Panc1 (cell line): ENCODE measurements at regions not wholly inside any gene's neighbourhood (a gene's known extent, or its start where the extent isn't known, plus 50 kb on each side); places are given as distances from the start of the nearest gene placed in this dataset.
"Not testable (repeated sequence)": the region's sequence is repeated elsewhere in the genome, so short reads cannot be mapped to it uniquely, and the experiment has no call there.

ENCODE experiments used
- ATAC-seq: fragments of 200-7000 bp; cut with Tn5 transposase; 2 replicates; pipeline ENCODE4 v1.9.1; 2020; ENCODE audit warnings: mild to moderate bottlenecking, moderate library complexity
- BruUV-seq: library from RNA; stranded (reverse); fragments of 400-500 nt; replicated peaks from 2 replicates; lab custom pipeline; 2021; lab: Mats Ljungman, UMichigan
- CTCF ChIA-PET: fragments of 300-600 bp; sonication (Branson Sonifier 250); formaldehyde crosslinking; loops from one replicate; lab custom pipeline; 2022; ENCODE audit warnings: antibody characterized with exemption; lab: Charles Lee
- POLR2A ChIA-PET: fragments of 300-600 bp; sonication (Branson Sonifier 250); formaldehyde crosslinking; loops from one replicate; lab custom pipeline; 2022; ENCODE audit warnings: antibody characterized with exemption; lab: Charles Lee
- DNase-seq: peaks from one replicate; pipeline ENCODE4 v3.0.0-alpha.2; 2010; ENCODE audit warnings: low read depth, low spot score
- H3K27ac ChIP-seq: 2 replicates; pipeline ENCODE4 v1.5.1; 2011; ENCODE audit warnings: mild to moderate bottlenecking, low read length, inconsistent platforms
- H3K27me3 ChIP-seq: fragments of 200-500 bp; sonication (Bioruptor generic); 2 replicates; pipeline ENCODE4 v1.6.0; 2014; ENCODE audit warnings: low read length, inconsistent platforms; ENCODE audit not compliant: control insufficient read depth, insufficient read depth
- H3K36me3 ChIP-seq: fragments of 200-500 bp; sonication (Bioruptor generic); 2 replicates; pipeline ENCODE4 v1.5.1; 2014; ENCODE audit warnings: inconsistent platforms, mild to moderate bottlenecking, low read length, moderate library complexity; ENCODE audit not compliant: control insufficient read depth, insufficient read depth
- H3K4me1 ChIP-seq: 2 replicates; pipeline ENCODE4 v1.5.1; 2011; ENCODE audit warnings: inconsistent platforms, mild to moderate bottlenecking, low read length, moderate library complexity; ENCODE audit not compliant: control insufficient read depth, insufficient read depth
- H3K4me3 ChIP-seq, 2 experiments: 2 replicates each; pipeline ENCODE4 v1.5.1; 2011 to 2012; ENCODE audit warnings: low read depth in 2 of 2, low read length in 2 of 2, mild to moderate bottlenecking in 2 of 2, inconsistent platforms in 1 of 2, moderate library complexity in 1 of 2
- H3K9me3 ChIP-seq: fragments of 200-500 bp; sonication (Bioruptor generic); 2 replicates; pipeline ENCODE4 v1.5.1; 2014; ENCODE audit warnings: low read depth, mild to moderate bottlenecking, inconsistent platforms, low read length, moderate library complexity; ENCODE audit not compliant: control insufficient read depth, insufficient read depth
- CTCF ChIP-seq: fragments of 450-650 bp; IDR thresholded peaks from 2 replicates; pipeline ENCODE4 v1.5.1; 2017; ENCODE audit warnings: mild to moderate bottlenecking
- POLR2AphosphoS5 ChIP-seq: IDR thresholded peaks from 2 replicates; pipeline ENCODE4 v1.6.1; 2012; ENCODE audit warnings: mild to moderate bottlenecking, low read depth, low read length, moderate library complexity
- SIN3A ChIP-seq: IDR thresholded peaks from 2 replicates; pipeline ENCODE4 v1.6.1; 2012; ENCODE audit warnings: low read depth, mild to moderate bottlenecking, low read length, moderate library complexity, borderline replicate concordance; ENCODE audit not compliant: insufficient read depth
- TCF7L2 ChIP-seq: IDR thresholded peaks from 2 replicates; pipeline ENCODE4 v1.6.1; 2011; ENCODE audit warnings: mild to moderate bottlenecking, low read depth, low read length, inconsistent platforms
- in situ Hi-C: cut with HindIII; loops from 2 replicates; pipeline ENCODE4 v1.10.0; 2016; ENCODE audit warnings: low sequenced_read_pairs, low pct_unique_long_range_greater_than_20kb
- intact Hi-C: fragments of 100-400 bp; cut with micrococcal nuclease; formaldehyde crosslinking; loops from one replicate; pipeline ENCODE4 v1.10.0; 2022; ENCODE audit not compliant: unreplicated experiment
- TF ChIP-seq, protein P1 (sequence below), 2 experiments: IDR thresholded peaks; 2 replicates each; pipeline ENCODE4 v1.6.1; 2011 to 2012; ENCODE audit warnings: low read depth in 2 of 2, control low read depth in 1 of 2, low read length in 1 of 2, mild to moderate bottlenecking in 1 of 2, moderate library complexity in 1 of 2; ENCODE audit not compliant: insufficient read depth in 1 of 2

GRCh38 chr11:93921695-93922468, 71.5 kb upstream of the VSTM5 start:
- peak; percentile 87 for TF ChIP-seq CTCF
- TF ChIP-seq TCF7L2 = no peak
- Histone ChIP-seq H3K27ac (no peak overlapping the region), H3K4me1 (no peaks in the 10 kb centered on the region), H3K36me3 (no peaks in the 10 kb centered on the region), H3K4me3 (no peak overlapping the region), H3K27me3 (peaks cover 2% of the 10 kb centered on the region; the same call in 1 of the 2 replicates), H3K9me3 (no peaks in the 10 kb centered on the region)
- no TSS peak for BruUV-seq
- POLR2A ChIA-PET = interaction anchor here (0.6 to 0.7 kb wide), 3 partner anchors 127 to 207 kb away, joined by 5 to 14 read pairs (median 9); partner anchors contain the start of gene PANX1
- CTCF ChIA-PET = interaction anchor here (1.2 to 1.8 kb wide), 2 partner anchors 25 to 27 kb away, joined by 4 to 5 read pairs; no protein-coding TSS in a partner anchor
- DNase-seq = peak; percentile 22
- intact Hi-C loops = loop anchor here (10.0 kb wide), 1 partner anchor 183 kb away; no protein-coding TSS in a partner anchor
- in situ Hi-C loops = no loop called here
- peak; percentile 84 for ATAC-seq

DNA sequence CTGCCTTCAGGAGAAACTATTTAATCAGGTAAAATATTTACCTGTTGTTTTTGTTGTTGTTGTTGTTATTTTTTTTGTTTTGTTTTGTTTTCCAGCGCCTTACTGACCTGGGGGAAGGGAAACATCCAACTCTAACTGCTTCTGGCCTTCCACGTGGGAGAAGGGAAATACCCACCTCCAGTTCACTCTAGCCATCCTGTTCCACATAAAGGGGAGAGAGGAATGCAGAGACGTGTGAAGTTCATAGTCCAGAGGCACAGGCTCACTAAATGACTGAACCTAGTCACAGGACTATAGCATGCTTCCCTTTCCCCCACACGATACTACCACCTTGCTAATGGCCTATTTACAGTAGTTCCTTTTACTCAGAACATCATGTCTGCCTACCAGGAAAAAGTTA, 72.4 kb upstream of the VSTM5 start:
- POLR2A ChIA-PET = no interaction called here
- no peak for DNase-seq

DNA sequence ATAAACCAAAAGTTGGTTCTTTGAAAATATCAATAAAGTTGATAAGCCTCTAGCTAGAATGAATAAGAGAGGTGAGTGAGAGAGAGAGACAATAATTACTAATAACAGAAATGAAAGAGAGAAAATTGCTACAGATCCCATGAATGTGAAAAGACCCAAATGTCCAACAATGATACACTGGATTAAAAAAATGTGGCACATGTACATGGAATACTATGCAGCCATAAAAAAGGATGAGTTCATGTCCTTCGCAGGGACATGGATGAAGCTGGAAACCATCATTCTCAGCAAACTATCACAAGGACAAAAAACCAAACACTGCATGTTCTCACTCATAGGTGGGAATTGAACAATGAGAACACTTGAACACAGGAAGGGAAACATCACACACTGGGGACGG, 75.7 kb upstream of the VSTM5 start:
- in situ Hi-C loops, H3K27me3 ChIP-seq, ATAC-seq, H3K27ac ChIP-seq, H3K9me3 ChIP-seq, CTCF ChIA-PET, H3K4me3 ChIP-seq, H3K4me1 ChIP-seq, BruUV-seq, H3K36me3 ChIP-seq, POLR2A ChIA-PET, DNase-seq: not testable (repeated sequence)
- intact Hi-C loops = loop anchor here (10.0 kb wide), 1 partner anchor 179 kb away; no protein-coding TSS in a partner anchor

More for the DNA sequence above, 72.4 kb upstream of the VSTM5 start:
- H3K4me1 ChIP-seq = no peaks in the 10 kb centered on the region
- CTCF ChIA-PET = no interaction called here
- ATAC-seq = no peak
- TF ChIP-seq CTCF (no peak), SIN3A (no peak), POLR2AphosphoS5 (no peak), TCF7L2 (no peak)
- TF ChIP-seq, protein P1, sequence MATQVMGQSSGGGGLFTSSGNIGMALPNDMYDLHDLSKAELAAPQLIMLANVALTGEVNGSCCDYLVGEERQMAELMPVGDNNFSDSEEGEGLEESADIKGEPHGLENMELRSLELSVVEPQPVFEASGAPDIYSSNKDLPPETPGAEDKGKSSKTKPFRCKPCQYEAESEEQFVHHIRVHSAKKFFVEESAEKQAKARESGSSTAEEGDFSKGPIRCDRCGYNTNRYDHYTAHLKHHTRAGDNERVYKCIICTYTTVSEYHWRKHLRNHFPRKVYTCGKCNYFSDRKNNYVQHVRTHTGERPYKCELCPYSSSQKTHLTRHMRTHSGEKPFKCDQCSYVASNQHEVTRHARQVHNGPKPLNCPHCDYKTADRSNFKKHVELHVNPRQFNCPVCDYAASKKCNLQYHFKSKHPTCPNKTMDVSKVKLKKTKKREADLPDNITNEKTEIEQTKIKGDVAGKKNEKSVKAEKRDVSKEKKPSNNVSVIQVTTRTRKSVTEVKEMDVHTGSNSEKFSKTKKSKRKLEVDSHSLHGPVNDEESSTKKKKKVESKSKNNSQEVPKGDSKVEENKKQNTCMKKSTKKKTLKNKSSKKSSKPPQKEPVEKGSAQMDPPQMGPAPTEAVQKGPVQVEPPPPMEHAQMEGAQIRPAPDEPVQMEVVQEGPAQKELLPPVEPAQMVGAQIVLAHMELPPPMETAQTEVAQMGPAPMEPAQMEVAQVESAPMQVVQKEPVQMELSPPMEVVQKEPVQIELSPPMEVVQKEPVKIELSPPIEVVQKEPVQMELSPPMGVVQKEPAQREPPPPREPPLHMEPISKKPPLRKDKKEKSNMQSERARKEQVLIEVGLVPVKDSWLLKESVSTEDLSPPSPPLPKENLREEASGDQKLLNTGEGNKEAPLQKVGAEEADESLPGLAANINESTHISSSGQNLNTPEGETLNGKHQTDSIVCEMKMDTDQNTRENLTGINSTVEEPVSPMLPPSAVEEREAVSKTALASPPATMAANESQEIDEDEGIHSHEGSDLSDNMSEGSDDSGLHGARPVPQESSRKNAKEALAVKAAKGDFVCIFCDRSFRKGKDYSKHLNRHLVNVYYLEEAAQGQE (IDR thresholded peaks at IDR 0.05; ENCODE audit: insufficient read depth in 1 of 2, low read depth in 2 of 2, low read length in 1 of 2) = no peak
- intact Hi-C loops (loop anchor here (10.0 kb wide), 1 partner anchor 182 kb away; no protein-coding TSS in a partner anchor), in situ Hi-C loops (no loop called here)
- peaks cover 2% of the 10 kb centered on the region; the same call in 1 of the 2 replicates for H3K27me3 ChIP-seq
- no peak overlapping the region for H3K27ac ChIP-seq
- no TSS peak for BruUV-seq
- no peaks in the 10 kb centered on the region for H3K9me3 ChIP-seq
- H3K4me3 ChIP-seq = no peak overlapping the region
- H3K36me3 ChIP-seq = no peaks in the 10 kb centered on the region
